ENCODE measurements at regions not wholly inside any gene's neighbourhood (a gene's known extent, or its start where the extent isn't known, plus 50 kb on each side); places are given as distances from the start of the nearest gene placed in this dataset.
A peak's percentile ranks its signal among the peaks of the same experiment; 100 is the strongest.

DNA sequence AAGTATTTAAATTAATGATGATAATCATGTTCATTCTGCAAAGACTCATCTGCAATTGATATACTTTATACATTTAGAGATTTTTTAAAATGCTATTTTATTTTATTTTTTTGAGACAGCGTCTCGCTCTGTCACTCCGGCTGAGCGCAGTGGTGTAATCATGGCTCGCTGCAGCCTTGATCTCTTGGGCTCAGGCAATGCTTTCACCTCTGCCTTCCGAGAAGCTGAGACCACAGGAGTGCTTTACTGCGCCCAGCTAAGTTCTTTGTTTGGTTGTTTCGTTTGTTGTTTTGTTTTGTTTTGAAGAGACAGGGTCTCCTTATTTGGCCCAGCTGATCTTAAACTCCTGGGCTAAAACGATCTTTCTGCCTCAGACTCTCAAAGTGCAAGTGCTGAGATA is 1541.0 kb downstream of the PCDH7 start:
- H3K27ac ChIP-seq (ENCODE audit: insufficient read length, low read depth, low read length) = no peak overlapping the region
- H3K9ac ChIP-seq (ENCODE audit: extremely low read depth, insufficient read length, low read length) = no peak overlapping the region
- no CpG with 5 or more reads among the region's 9 CpGs for WGBS (ENCODE audit: extremely low coverage, insufficient read length, low lambda C conversion rate)
- no peak overlapping the region for H4K8ac ChIP-seq (replicated peaks; ENCODE audit: insufficient read length, low read depth, low read length)
- 0 out of 4 replicates have a peak, but pooled peaks cover 0 to 1% of the 10 kb centered on the region in 2 experiments for H3K4me1 Mint-ChIP-seq
- H4K91ac ChIP-seq (ENCODE audit: insufficient read length, low read depth, low read length) = no peak overlapping the region
- H3K36me3 Mint-ChIP-seq (ENCODE audit: insufficient read depth in 1 of 3, low read depth in 3 of 3) = no peaks in the 10 kb centered on the region
- no peaks in the 10 kb centered on the region for H3K27me3 Mint-ChIP-seq (ENCODE audit: low read depth)
- no peak overlapping the region for H2BK12ac ChIP-seq (ENCODE audit: insufficient read length, low read depth, low read length)
- no peaks in the 10 kb centered on the region for H3K9me3 ChIP-seq (ENCODE audit: control insufficient read depth, low read depth, low read length)
- H3K4me1 ChIP-seq (ENCODE audit: insufficient read depth, low read length) = no peaks in the 10 kb centered on the region
- H2BK5ac ChIP-seq (ENCODE audit: insufficient read length, low read length) = no peak overlapping the region
- H3K4ac ChIP-seq (ENCODE audit: low read depth, low read length) = no peak overlapping the region
- no peaks in the 10 kb centered on the region for H3K79me1 ChIP-seq (ENCODE audit: insufficient read depth, low read depth, low read length, poor library complexity, severe bottlenecking)
- H3K79me2 ChIP-seq (ENCODE audit: insufficient read depth, low read length) = no peaks in the 10 kb centered on the region
- H3K18ac ChIP-seq (ENCODE audit: insufficient read length, low read depth, low read length) = no peak overlapping the region
- no peak overlapping the region for H2BK20ac ChIP-seq (ENCODE audit: low read depth, low read length, poor library complexity, severe bottlenecking)
- H3K9me3 Mint-ChIP-seq = no peaks in the 10 kb centered on the region
- peak overlapping the region in 1 of 3 experiments; percentile 45; a peak in 1 of 7 replicates for H3K27ac Mint-ChIP-seq
- H2AK5ac ChIP-seq (ENCODE audit: insufficient read length, low read length) = no peak overlapping the region
- no peak for DNase-seq
- H2BK15ac ChIP-seq (ENCODE audit: low read depth, low read length) = no peak overlapping the region
- no peak overlapping the region for H3K56ac ChIP-seq (ENCODE audit: insufficient read length, low read depth, low read length)
- no peaks in the 10 kb centered on the region for H3K27me3 ChIP-seq (ENCODE audit: insufficient read depth, low read length)
- H3K14ac ChIP-seq (ENCODE audit: insufficient read depth, low read length) = no peak overlapping the region
- TF ChIP-seq, protein P1, sequence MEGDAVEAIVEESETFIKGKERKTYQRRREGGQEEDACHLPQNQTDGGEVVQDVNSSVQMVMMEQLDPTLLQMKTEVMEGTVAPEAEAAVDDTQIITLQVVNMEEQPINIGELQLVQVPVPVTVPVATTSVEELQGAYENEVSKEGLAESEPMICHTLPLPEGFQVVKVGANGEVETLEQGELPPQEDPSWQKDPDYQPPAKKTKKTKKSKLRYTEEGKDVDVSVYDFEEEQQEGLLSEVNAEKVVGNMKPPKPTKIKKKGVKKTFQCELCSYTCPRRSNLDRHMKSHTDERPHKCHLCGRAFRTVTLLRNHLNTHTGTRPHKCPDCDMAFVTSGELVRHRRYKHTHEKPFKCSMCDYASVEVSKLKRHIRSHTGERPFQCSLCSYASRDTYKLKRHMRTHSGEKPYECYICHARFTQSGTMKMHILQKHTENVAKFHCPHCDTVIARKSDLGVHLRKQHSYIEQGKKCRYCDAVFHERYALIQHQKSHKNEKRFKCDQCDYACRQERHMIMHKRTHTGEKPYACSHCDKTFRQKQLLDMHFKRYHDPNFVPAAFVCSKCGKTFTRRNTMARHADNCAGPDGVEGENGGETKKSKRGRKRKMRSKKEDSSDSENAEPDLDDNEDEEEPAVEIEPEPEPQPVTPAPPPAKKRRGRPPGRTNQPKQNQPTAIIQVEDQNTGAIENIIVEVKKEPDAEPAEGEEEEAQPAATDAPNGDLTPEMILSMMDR (conservative IDR thresholded peaks at IDR 0.05) = no peak
- no peak overlapping the region for H2BK120ac ChIP-seq (ENCODE audit: low read depth, low read length, poor library complexity, severe bottlenecking)
- no peaks in the 10 kb centered on the region for H4K20me1 ChIP-seq (ENCODE audit: control insufficient read depth, insufficient read depth, insufficient read length)
- H3K23me2 ChIP-seq (ENCODE audit: insufficient read length, low read depth, low read length, poor library complexity, severe bottlenecking) = no peaks in the 10 kb centered on the region
- no peak overlapping the region for H3K4me3 Mint-ChIP-seq
- H2AFZ ChIP-seq (ENCODE audit: low read length) = no peak overlapping the region
- H3K4me2 ChIP-seq (ENCODE audit: insufficient read depth, insufficient read length, low read length) = no peak overlapping the region
- H3T11ph ChIP-seq (ENCODE audit: low read length) = no peak overlapping the region
- H3K23ac ChIP-seq (ENCODE audit: insufficient read length, low read depth, low read length) = no peak overlapping the region
- no peak overlapping the region for H4K5ac ChIP-seq (ENCODE audit: insufficient read length, low read depth, low read length)

Measured in H9 (cell line).